ENCODE measurements at regions not wholly inside any gene's neighbourhood (a gene's known extent, or its start where the extent isn't known, plus 50 kb on each side); places are given as distances from the start of the nearest gene placed in this dataset.
"Not testable (repeated sequence)": the region's sequence is repeated elsewhere in the genome, so short reads cannot be mapped to it uniquely, and the experiment has no call there.

DNA sequence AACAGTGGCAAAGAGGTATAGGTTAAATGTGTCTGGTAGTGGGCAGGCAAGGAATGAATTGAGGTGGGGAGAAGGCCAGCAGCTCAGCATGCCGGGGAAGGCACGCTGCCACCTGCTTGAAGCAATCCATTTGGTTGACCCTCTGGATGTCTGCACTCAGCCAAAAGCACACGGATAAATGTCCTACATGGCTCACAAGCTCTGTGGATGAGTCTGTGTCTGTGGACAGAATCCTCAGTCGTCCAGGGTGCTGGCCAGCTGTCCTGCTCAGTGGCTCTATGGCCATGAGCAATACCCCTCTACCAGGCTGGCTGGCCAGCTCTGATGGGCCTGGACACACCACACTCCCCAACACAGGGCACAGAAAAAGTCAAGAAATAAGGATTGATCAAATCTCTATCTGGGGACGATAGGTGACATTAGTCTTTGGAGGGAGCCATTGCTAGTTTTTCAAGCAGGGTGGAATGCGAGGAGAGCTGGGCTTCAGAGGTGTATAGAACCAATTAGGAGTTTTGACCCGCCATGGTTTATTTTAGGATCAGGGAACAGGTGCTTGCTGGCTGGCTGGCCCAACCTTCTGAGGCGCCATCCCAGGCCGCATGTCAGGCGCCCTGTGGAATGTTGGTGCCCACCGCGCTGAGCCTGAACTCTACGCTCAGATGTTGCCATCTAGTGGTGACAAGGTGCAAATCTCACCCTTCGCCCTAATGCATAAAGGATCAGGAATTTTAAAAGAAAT lies 493.4 kb downstream of the TNS3 start:
- DNase-seq = peak; percentile 70

DNA sequence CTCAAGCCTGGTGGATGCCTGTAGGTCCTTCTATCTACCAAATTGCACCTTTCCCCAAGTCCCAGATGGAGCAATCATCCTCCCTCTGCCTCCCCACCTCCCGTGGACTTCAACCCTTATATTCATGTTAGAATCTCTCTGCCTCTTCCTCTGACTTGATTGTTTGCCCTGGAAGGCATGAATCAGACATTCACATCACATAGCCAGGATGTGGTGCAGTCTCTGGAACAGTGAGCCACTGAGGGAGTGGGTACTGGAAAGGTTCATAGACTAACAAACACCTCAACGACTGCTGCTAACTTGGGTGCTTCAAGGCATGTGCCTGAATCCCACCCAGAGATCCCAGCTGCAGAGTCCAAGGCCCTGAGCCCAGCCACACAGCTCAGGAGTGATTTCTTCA lies 494.0 kb downstream of the TNS3 start:
- DNase-seq = peak; percentile 45

DNA sequence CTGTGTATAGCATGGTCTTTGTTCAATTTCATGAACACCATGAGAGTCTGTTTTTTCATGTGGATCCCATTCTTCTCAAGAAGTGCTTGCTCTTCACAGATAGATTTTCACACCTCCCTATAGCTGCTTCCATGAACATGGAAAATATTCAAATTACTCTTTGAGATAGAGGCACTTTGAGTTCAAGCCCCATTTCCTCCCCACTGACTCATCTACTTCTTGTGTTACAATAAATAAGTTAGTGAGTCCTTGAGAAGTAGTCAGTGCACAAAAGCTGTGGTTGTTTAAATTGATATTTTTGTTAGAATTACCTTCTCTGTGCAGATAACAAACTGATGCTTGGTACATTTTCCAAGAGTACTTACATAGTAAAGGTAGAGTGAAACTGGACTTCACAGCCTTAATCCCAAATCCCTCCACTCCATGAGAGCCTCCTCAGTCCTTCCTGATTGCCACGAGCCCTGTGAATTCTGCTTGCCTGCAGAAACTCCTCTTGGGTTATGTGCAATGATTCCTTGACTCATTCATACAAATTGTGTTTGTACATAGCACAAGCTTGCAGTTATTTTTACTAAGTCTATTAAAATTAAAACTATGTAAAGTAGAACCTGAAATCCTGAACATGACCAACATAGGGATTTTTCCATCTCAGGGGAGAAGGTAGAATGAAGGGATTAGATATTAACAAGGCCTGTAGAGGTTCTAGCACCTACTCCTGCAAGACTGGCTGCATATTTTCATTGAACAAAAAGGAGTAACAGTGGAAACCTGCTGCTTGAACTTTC lies 496.2 kb downstream of the TNS3 start:
- no peak for DNase-seq

DNA sequence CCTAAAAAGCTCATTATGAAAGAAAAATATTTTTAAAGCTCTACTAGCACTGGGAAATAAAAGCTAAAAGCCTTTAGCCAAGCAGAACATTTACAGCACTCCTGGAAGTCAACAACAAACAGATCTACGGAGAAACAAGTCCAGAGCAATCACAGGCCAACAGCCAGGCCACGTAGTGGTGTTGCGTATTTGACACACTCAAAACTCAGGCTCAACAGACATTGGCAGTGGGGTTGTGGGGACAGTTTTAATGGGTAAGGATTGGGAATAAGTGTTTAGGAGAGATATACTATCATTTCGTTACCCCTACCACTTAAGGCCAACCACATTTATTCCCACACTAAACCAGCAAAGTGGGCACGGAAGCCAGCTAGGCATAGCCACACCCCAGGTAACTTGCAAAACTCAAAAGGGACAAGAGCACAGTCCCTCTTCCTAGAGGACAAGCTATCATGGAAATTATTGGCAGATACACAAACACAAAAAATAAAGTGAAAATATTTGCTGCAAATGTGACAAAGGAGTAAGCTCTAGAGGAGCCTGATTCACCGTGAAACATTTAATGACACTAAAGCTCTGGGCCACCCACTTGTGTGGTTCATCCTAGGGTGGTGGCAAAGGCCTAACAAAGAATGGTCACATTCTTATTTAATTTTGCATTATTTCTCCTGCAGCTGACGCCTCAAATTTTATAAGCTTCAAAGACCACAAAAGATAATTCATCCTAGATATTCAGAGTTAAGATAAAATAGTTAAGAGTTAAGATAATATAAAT lies 498.2 kb downstream of the TNS3 start:
- DNase-seq = no peak

DNA sequence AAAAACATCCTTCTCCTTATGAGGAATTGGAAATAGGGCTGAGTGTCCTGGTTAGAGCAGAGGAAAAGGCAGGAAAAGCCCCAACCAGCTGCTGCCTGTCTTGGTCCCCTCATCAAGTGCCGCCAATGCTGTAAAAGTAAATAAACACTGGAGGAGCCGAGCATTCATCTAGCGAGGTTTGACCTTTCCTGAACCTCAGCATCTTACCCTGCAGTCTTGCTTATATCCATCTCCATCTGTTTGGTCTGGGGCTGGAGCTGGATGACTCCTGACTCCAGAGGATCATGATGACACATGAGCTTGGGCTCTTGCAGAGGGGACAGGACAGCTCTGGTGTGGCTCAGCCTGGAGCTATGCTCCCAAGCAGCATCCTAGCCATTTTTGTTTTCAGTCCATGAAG lies 501.1 kb downstream of the TNS3 start:
- peak; percentile 65 for DNase-seq

DNA sequence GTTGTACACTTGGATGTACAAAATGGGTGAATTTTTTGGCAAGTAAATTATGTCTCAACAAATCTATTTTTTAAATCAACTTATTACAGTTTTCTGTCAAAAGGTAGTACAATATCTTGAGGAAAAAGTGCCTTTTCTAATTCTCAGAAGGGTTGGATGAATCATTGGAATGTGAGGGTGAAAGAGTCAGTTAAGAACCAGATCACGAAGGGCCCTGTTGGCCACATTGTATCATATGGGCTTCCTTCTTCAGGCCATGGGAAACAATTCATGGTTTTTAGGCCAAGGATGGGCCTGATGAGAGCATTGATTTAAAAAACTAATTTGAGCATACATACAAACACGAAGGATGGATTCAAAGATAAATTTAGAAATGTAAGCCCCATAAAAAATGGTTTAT lies 503.7 kb downstream of the TNS3 start:
- peak; percentile 58 for DNase-seq

DNA sequence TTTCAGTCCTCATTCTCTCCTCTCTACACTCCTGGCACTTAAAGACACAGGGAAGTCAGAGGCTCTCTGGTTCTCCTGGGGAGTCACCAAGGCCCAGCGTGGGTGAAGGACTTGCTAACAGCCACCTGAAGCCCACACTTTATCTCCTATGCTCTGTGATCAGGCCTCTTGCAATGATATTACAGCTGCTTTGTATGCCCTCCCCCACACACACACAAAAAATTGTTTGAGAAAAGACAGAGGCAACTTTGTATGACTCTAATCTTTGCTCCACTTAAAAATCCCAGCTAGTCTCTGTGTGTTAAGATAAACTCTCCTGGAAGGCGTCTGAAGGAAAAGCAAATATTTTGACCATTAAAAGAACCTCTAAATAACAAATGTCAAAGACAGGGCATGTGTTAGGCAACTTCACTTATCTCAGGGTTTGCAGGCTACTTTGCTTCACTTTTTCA lies 507.2 kb downstream of the TNS3 start:
- no peak for DNase-seq

DNA sequence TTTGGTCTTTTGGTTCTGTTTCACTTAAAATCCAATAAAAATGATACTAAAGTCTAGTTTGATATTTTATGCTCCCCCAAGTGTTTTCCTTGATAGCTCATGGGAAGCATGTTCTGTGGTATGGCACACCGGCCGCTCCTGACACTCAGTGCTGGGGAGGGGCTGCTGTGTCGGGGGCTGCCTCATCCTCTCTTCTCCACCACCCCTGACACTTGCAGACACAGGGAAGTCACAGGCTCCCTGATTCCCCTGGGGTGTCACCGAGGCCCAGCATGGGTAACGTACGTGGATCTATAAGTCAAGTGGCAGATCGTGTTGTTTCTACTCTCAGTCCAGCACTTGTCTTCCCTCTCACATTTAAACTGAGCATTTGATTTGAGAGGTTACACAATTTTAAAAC lies 508.6 kb downstream of the TNS3 start:
- DNase-seq = no peak

DNA sequence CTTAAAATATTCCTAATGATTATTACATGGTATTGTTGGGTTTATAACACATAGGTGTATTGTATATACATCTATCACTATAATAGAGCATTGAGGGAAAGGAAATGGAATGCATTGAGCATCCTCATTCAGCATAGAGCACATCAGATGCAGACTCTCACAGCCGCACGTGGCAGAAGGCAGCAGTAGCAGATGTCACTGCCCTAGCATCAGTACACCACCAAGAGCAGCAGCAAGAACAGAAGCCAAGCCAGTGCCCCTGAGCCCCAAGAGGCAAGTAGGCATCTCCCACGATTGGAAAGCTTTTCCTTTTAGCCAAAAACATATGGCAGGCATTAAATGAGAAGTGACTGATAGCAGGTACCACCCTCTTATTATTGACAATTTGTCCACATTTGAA lies 510.0 kb downstream of the TNS3 start:
- no peak for DNase-seq

DNA sequence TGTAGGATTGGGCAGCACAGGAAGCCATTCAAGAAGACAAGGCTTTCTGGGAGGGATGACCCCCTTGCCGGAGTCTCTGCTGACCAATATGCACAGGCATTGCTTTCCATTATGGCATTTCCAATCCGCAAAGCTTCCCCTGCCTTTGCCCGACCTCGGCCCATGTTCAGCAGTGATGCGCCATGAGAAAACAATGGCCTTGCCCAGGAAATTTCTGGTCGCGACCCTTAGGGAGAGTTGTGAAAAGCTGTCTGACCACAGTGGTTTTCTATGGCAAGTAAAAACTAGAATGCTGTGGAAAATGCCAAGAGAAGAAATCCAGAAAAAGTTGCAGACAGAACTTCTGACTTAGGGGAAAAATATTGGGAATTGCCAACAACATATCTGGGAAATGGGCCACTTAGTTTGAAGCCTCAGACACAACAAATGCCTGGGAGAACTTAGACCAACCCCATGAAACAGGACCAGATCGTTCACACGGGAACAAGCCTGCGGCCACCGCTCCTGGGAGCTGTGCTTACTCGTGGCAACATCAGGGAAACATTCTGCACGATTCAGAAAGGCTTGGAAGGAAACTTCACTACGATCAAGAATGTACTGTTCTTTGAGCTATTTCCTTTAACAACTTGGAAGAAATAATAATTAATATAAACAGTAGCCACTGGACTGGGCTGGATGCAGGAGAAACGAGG lies 512.4 kb downstream of the TNS3 start:
- no peak for DNase-seq

DNA sequence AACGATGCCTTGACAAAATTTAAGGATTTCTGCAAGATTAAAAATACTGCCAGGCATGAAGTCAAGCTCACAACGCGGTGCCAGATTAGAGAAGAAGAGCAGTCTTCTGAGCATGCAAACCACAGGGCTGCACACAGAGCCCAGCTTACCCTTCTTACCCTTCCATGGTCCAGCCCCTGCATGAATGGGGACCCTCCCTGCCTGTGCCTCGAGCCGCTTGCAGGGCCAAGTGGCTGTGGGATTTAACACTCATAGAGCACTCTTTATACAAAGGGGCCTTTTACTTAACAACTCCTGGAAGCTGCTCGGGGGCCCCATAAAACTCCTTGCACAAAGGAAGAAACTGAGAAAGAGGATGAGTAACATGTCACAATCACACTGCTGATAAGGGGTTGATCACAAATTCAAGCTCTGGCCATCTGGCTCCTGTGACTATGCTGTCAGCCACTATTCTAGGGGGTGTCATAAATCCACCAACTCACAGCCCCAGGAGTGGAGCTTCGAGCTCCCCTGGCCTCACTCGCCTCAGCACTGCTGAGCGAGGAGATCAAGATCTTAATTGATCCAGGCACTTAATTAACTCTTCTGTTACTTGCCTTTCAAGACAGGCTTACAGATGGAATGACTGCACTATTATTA lies 514.8 kb downstream of the TNS3 start:
- no peak for DNase-seq

DNA sequence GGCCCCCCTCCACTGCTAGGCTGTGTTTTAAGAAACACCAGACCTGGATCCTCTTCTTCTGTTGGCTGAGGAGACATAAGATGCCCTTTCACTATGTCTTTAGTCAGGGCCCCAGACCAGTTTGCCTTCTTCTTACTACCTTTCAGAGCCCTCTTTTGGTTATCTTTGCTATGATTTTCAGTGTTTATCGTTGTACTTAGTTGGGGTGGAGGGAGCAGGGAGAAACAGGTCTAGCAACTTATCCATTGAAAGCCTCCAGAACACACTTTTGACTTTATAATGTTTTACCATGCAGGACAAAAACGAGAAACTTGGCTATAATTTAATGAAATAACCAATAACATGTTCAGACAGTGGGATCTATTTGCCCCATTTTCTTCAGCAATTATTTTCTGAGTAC lies 525.2 kb downstream of the TNS3 start:
- DNase-seq = no peak

DNA sequence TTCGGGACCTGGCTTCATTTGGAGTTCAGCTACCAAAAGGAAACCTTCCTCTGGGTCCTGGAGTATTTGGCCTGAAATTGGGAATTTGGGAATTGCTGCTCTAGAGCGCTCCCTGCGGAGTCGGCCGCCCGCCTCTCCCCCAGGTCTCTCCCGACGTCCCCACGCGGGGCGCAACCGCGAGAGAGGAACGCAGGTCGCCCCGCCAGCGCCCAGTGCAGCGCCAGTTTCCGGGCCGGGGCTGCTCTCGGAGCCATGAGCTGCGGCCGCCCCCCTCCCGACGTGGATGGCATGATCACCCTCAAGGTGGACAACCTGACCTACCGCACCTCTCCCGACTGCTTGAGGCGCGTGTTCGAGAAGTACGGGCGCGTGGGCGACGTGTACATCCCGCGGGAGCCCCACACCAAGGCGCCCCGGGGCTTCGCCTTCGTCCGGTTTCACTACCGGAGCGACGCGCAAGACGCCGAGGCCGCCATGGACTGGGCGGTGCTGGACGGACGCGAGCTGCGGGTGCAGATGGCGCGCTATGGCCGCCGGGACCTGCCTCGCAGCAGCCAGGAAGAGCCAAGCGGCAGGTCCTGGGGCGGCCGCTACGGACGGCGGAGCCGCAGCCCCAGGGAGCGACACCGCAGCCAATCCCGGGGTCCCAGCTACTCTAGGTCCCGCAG lies 529.2 kb downstream of the TNS3 start:
- DNase-seq = not testable (repeated sequence)

DNA sequence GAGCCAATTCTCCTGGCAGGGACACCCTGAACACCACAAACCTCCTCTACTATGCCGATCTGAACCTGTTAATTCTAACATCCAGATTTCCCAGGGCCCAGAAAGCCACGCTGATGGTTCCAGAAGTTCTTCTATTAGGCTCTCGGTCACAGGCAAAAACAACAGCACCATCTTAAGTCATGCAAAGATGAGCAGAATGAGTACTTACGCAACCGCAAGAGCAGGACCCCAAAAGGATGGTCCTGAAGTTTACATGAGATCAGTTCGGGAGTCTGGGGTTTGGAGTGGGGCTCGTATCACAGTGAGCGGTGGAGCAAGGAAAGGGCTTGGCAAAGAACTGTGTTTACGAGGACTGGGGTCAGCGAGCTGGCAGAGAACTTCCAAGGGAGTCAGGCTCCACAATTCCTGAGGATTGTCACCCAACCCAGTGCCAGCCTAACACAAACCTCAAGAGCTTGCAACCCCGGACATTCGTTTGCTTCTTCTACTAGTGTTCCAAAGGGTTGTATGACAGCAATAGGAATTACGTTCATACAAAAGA lies 532.6 kb downstream of the TNS3 start:
- DNase-seq = no peak

DNA sequence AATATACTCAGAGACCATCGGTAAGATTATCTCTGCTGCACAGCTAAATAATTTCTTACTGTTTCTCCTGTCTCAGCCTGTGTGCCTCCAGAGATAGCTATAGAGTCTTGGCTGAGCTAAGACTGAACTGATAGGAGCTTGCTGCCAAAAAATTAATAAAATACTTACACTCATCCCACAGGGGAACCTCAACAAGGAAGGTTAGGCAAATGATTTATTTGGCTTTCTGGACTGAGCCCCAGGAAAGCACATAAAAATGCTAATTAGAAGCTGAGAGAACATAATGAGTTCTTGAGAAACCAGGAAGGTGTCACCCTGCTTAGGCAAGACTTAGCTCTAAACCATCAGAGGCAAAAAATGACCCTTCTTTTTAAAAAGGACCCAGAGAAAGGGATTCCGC lies 534.5 kb downstream of the TNS3 start:
- DNase-seq = no peak

DNA sequence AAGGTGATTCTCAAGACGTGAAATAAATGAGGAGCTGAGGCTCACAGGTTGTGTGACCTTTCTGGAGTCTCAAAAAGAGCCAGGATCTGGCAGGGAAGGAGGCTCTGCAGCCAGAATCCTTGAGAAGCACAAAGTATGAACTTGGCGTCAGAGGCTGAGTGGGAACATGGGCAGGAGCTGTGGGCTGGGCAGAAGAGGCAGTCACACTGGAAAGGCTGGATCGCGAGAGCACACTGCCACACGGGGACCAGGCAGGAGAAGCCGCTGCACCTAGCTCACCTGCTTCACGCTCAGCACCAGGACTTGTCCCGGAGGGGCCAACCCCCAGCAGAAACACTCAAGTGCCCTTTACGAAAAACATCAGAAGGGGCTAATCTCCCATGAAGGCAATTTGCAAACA lies 535.0 kb downstream of the TNS3 start:
- no peak for DNase-seq

DNA sequence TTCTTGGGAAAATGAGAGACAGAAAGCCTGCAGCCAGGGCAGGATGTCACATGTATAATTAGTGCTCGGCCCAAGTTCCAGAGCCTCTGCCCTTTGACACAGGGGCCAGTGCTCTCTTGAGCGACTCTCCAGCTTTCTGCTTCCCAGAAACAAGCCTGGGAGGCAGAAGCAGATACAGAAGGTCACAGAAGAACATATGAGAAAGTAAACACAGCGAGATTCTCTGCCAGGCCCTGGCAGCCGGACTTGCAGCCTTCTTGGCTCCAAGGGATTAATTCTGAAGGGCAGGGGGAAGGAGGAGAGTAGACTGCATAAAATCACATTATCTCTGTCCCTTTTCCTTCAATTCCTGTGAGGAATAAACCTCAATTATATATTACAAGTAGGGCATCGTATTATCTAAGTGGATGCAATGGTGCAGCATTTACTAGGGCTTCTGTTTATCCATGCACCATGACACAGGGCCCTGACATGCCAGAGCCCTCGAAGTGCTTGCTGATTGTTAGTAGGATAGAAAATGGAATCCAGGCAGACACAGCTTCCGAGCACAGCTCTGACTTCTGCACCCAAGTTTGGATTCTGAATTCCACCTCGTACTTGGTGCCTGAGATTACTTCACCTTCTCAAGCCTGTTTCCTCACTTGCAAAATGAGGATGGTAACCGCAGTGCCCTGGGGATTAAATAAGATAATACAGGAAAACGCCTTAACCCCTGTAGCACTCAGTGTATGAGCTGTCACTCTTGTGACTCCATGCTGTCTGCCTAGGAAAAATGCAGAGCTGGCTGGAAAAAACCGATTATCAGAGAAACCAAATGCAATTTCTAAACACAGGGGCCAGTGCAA lies 536.5 kb downstream of the TNS3 start:
- peak; percentile 4 for DNase-seq

DNA sequence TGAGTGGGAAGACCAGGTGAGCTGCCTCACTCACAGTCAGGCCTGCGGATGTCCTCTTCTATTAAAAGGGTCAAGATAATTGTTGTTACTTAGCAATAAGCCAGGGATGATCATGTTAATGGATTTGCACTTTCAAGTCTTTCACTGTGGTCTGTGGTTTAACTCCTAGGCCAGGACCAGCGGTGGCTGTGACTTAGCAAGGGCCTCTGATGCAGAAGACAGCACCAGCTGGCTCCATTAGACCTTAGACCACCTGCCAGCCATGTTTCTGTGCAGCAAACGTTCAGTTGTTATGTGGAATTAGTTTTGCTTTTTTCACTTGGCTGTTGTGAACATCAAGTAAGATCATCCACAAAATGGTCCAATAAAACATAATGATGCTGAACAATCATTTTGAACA lies 537.3 kb downstream of the TNS3 start:
- DNase-seq = no peak

DNA sequence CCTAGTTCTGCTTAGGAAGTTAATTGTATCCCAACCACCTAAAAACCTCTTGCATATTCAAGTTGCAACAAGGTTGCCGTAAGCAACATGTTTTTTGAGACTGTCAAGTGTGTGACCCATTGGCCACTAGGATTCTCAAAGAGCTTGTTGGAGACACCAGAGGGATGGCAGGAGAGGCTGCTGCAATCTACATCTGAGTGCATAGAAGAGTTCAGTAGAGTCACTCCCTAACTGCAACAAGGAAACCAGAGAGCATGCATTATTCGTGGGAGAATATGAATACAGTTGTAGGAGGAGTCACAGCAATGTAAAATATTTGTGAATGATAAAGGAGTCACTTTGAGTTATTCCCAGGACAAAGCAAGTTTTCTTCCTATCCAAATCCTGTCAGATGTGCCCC lies 538.6 kb downstream of the TNS3 start:
- no peak for DNase-seq

DNA sequence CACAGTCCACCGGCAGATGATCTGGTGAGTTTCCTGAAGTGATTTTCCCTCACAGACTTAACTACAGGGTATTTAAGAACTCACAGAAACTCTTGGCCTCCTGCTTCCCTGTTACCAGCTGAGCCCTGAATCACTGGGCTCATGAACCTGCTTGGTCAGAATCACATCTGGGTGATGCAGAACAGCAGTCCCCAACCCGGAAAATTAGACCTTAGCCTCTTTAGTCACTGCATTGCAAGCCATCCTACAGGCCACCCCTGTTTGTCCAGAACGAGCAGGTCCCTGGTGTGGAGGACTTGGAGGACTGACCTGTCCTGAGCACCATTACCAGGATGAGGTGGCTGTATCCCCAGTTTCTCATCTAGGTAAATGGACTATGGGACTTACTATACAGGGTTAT lies 539.2 kb downstream of the TNS3 start:
- DNase-seq = no peak
